ENCODE measurements at regions not wholly inside any gene's neighbourhood (a gene's known extent, or its start where the extent isn't known, plus 50 kb on each side); places are given as distances from the start of the nearest gene placed in this dataset.

GRCh38 chr10:105506262-105506661 lies 865.2 kb downstream of the SORCS3 start:
- H3K9me2 ChIP-seq (replicated peaks; ENCODE audit: insufficient read depth): no peaks in the 10 kb centered on the region
- H3K27ac ChIP-seq: no peak overlapping the region
- whole genome bisulfite sequencing (ENCODE audit: low lambda C conversion rate, missing lambda C conversion rate): 74% methylated on average over 5 of the region's 5 CpGs
- H3K79me2 ChIP-seq: no peaks in the 10 kb centered on the region
- H3K9me3 ChIP-seq (ENCODE audit: low read depth): no peaks in the 10 kb centered on the region
- DNase-seq (ENCODE audit: low spot score): no peak
- H3K36me3 ChIP-seq (replicated peaks; ENCODE audit: insufficient read depth, low read depth): no peaks in the 10 kb centered on the region
- H3K27me3 ChIP-seq: no peaks in the 10 kb centered on the region
- no peaks in the 10 kb centered on the region for H3K4me1 ChIP-seq (ENCODE audit: insufficient read depth)
- no peaks in the 10 kb centered on the region for H4K20me1 ChIP-seq (ENCODE audit: insufficient read depth, poor library complexity, severe bottlenecking)
- H3K4me3 ChIP-seq: no peak overlapping the region
- H2AFZ ChIP-seq: no peak overlapping the region
- H3K4me2 ChIP-seq: no peak overlapping the region
- TF ChIP-seq EZH2 (IDR thresholded peaks at IDR 0.05; ENCODE audit: borderline replicate concordance) (no peak), EZH2phosphoT487 (IDR thresholded peaks at IDR 0.05; ENCODE audit: low read depth, severe bottlenecking, unreplicated experiment) (no peak), CTCF (IDR thresholded peaks at IDR 0.05; ENCODE audit: poor library complexity) (no peak)

GRCh38 chr10:105503714-105504113 lies 862.6 kb downstream of the SORCS3 start:
- Histone ChIP-seq H4K20me1 (ENCODE audit: insufficient read depth, poor library complexity, severe bottlenecking) (no peaks in the 10 kb centered on the region), H3K27ac (no peak overlapping the region), H3K4me3 (no peak overlapping the region), H3K36me3 (replicated peaks; ENCODE audit: insufficient read depth, low read depth) (no peaks in the 10 kb centered on the region), H3K9me3 (ENCODE audit: low read depth) (no peaks in the 10 kb centered on the region), H3K4me2 (no peak overlapping the region), H2AFZ (no peak overlapping the region), H3K27me3 (no peaks in the 10 kb centered on the region), H3K4me1 (ENCODE audit: insufficient read depth) (no peaks in the 10 kb centered on the region), H3K9me2 (replicated peaks; ENCODE audit: insufficient read depth) (no peaks in the 10 kb centered on the region), H3K79me2 (no peaks in the 10 kb centered on the region)
- TF ChIP-seq EZH2phosphoT487 (IDR thresholded peaks at IDR 0.05; ENCODE audit: low read depth, severe bottlenecking, unreplicated experiment): no peak
- no peak for TF ChIP-seq EZH2 (IDR thresholded peaks at IDR 0.05; ENCODE audit: borderline replicate concordance)
- no peak for TF ChIP-seq CTCF (IDR thresholded peaks at IDR 0.05; ENCODE audit: poor library complexity)
- no peak for DNase-seq (ENCODE audit: low spot score)

- no peaks in the 10 kb centered on the region for H3K9me2 ChIP-seq (replicated peaks; ENCODE audit: insufficient read depth)
- no peaks in the 10 kb centered on the region for H3K4me1 ChIP-seq (ENCODE audit: insufficient read depth)
- no peak for DNase-seq (ENCODE audit: low spot score)
- no peak overlapping the region for H3K4me3 ChIP-seq
- no peak overlapping the region for H3K4me2 ChIP-seq
- no peaks in the 10 kb centered on the region for H3K36me3 ChIP-seq (replicated peaks; ENCODE audit: insufficient read depth, low read depth)
- no peaks in the 10 kb centered on the region for H3K79me2 ChIP-seq
- no peaks in the 10 kb centered on the region for H3K9me3 ChIP-seq (ENCODE audit: low read depth)
- H4K20me1 ChIP-seq (ENCODE audit: insufficient read depth, poor library complexity, severe bottlenecking): no peaks in the 10 kb centered on the region
- WGBS (ENCODE audit: low lambda C conversion rate, missing lambda C conversion rate): 62% methylated on average over 3 of the region's 3 CpGs
- H2AFZ ChIP-seq: no peak overlapping the region
- no peak overlapping the region for H3K27ac ChIP-seq
- TF ChIP-seq EZH2phosphoT487 (IDR thresholded peaks at IDR 0.05; ENCODE audit: low read depth, severe bottlenecking, unreplicated experiment) (no peak), CTCF (IDR thresholded peaks at IDR 0.05; ENCODE audit: poor library complexity) (no peak), EZH2 (IDR thresholded peaks at IDR 0.05; ENCODE audit: borderline replicate concordance) (no peak)
- no peaks in the 10 kb centered on the region for H3K27me3 ChIP-seq
Observed at GRCh38 chr10:105502058-105502457, 861.0 kb downstream of the SORCS3 start.

- Histone ChIP-seq H3K4me1 (ENCODE audit: insufficient read depth) (no peaks in the 10 kb centered on the region), H3K9me3 (ENCODE audit: low read depth) (no peaks in the 10 kb centered on the region), H4K20me1 (ENCODE audit: insufficient read depth, poor library complexity, severe bottlenecking) (no peaks in the 10 kb centered on the region), H3K36me3 (replicated peaks; ENCODE audit: insufficient read depth, low read depth) (no peaks in the 10 kb centered on the region), H3K27ac (no peak overlapping the region), H3K4me3 (no peak overlapping the region), H3K79me2 (no peaks in the 10 kb centered on the region), H3K27me3 (no peaks in the 10 kb centered on the region), H3K9me2 (replicated peaks; ENCODE audit: insufficient read depth) (no peaks in the 10 kb centered on the region), H3K4me2 (no peak overlapping the region), H2AFZ (no peak overlapping the region)
- 90% methylated on average over 4 of the region's 4 CpGs for WGBS (ENCODE audit: low lambda C conversion rate, missing lambda C conversion rate)
- no peak for DNase-seq (ENCODE audit: low spot score)
- no peak for TF ChIP-seq EZH2phosphoT487 (IDR thresholded peaks at IDR 0.05; ENCODE audit: low read depth, severe bottlenecking, unreplicated experiment)
Observed at GRCh38 chr10:105494944-105495343, 853.9 kb downstream of the SORCS3 start.
